GM06990 (cell line): ENCODE measurements at regions not wholly inside any gene's neighbourhood (a gene's known extent, or its start where the extent isn't known, plus 50 kb on each side); places are given as distances from the start of the nearest gene placed in this dataset.

Source experiments
- DNase-seq: peaks from one replicate; pipeline ENCODE4 v3.0.0-alpha.2; 2011; ENCODE audit not compliant: insufficient read length; ENCODE audit errors: extremely low read depth
- H3K27me3 ChIP-seq: replicated peaks from 2 replicates; pipeline ENCODE4 v1.6.0; 2011; ENCODE audit warnings: low read length; ENCODE audit not compliant: control insufficient read depth, insufficient read depth
- H3K36me3 ChIP-seq: 2 replicates; pipeline ENCODE4 v1.5.1; 2011; ENCODE audit warnings: low read length; ENCODE audit not compliant: control insufficient read depth, insufficient read depth
- H3K4me3 ChIP-seq: replicated peaks from 2 replicates; pipeline ENCODE4 v1.5.1; 2011; ENCODE audit warnings: low read depth, mild to moderate bottlenecking, control low read depth, low read length
- CTCF ChIP-seq: IDR thresholded peaks from 2 replicates; pipeline ENCODE4 v1.5.1; 2011; ENCODE audit warnings: low read length, control low read depth, mild to moderate bottlenecking, inconsistent platforms; ENCODE audit not compliant: insufficient read depth, poor library complexity, severe bottlenecking

DNA sequence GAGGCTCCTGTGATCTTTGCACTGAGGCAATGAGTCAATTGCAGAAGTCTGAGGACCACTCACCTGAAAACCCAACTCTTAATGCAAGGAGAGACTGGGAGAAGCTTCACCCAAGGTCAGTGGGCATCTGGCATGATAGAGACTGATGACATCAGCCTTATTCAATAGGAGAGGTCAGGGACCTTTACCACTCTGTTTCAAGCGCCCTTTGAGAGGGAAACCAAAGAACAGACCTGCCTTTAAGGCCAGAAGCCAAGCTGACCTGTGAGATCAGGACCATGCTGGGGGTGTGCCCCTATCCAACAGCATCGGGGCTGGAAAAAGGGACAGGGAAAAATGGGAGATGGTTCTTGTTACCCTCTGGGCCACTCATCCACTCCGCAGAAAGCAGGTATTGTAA is 83.3 kb upstream of the FOXN3 start:
- H3K27me3 ChIP-seq = no peaks in the 10 kb centered on the region
- no peak for TF ChIP-seq CTCF

DNA sequence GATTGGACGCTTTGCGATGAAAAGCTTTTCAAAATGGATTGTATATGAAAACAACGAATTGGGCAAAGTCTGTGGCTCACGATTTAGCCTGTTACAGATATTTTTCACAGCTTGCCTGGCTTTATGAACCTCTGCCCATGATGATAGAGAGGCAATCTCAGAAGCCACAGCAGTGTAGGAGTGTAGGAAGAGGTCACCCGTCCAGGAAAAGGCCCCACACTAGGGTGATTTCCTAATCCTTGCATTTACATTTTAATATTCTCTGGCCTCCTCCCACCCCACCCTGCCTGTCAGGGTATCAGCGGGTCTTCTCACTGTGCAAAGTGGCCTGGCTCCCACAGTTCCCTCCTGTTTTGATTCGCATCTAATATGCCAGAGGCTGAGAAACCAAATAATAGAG is 81.8 kb upstream of the FOXN3 start:
- TF ChIP-seq CTCF = no peak
- H3K36me3 ChIP-seq = no peaks in the 10 kb centered on the region
- DNase-seq = no peak
- H3K27me3 ChIP-seq = no peaks in the 10 kb centered on the region
- H3K4me3 ChIP-seq = no peak overlapping the region

More for the DNA sequence above, 83.3 kb upstream of the FOXN3 start:
- DNase-seq = no peak
- Histone ChIP-seq H3K36me3 (no peaks in the 10 kb centered on the region), H3K4me3 (no peak overlapping the region)

DNA sequence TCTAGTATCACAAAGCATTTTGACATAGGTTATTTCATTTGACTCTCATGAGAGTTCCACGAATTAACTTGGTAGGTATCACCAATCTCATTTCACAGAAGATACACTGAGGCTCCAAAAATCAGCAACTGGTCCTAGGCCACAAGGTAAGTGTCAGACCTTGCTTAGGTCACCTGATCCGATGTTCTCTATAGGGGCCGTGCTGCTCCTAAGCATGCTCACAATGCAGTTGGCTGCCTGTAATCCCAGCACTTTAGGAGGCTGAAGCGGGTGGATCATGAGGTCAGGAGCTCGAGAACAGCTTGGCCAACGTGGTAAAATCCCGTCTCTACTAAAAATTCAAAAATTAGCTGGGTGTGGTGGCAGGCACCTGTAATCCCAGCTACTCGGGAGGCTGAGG is 78.7 kb upstream of the FOXN3 start:
- DNase-seq = no peak
- no peaks in the 10 kb centered on the region for H3K27me3 ChIP-seq
- no peaks in the 10 kb centered on the region for H3K36me3 ChIP-seq
- TF ChIP-seq CTCF = no peak
- no peak overlapping the region for H3K4me3 ChIP-seq

DNA sequence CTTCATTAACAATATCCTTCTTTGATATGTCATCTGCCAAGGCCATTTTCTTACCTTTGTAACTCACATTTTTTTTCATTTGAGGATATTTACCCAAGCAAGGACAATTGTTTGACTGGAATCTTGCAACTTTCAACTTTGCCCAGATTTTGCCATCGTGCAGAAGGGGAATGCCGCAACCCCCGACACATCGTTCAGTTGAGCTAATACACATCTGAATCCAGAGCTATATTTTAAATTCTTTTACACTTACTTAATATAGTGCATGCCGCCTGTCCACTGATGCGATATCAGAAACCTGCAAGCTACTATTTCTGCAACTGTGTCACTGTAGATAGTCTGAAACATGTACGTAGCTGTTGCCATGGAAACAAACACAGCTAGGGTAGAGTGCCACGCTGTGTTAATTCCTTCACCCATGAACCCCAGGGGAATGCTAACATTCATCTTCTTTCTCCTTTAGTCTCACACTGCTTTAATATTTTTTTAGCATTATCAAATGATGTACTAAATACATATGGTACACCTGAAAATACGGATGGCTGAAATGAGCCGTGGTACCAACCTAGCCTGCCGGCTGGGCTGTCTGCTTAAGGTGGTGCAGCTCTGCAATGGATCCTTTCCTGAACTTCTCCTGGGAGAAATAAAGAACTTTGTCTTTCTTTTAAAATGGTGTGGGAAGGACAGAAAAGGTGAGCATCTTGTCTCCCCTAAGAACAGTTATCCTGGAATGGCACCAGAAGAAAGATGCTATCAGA is 77.0 kb upstream of the FOXN3 start:
- no peak for TF ChIP-seq CTCF
- peak; percentile 33 for DNase-seq
- H3K4me3 ChIP-seq = no peak overlapping the region
- H3K27me3 ChIP-seq = no peaks in the 10 kb centered on the region
- H3K36me3 ChIP-seq = no peaks in the 10 kb centered on the region

GRCh38 chr14:89493406-89493805 is 76.4 kb upstream of the FOXN3 start:
- Histone ChIP-seq H3K36me3 (no peaks in the 10 kb centered on the region), H3K4me3 (no peak overlapping the region), H3K27me3 (no peaks in the 10 kb centered on the region)
- TF ChIP-seq CTCF = no peak
- no peak for DNase-seq

GRCh38 chr14:89491711-89492381 is 74.8 kb upstream of the FOXN3 start:
- no peaks in the 10 kb centered on the region for H3K36me3 ChIP-seq
- TF ChIP-seq CTCF = no peak
- no peak for DNase-seq
- no peaks in the 10 kb centered on the region for H3K27me3 ChIP-seq
- H3K4me3 ChIP-seq = no peak overlapping the region
